Colonic mucosa (tissue), 4 donors: ENCODE measurements at regions not wholly inside any gene's neighbourhood (a gene's known extent, or its start where the extent isn't known, plus 50 kb on each side); places are given as distances from the start of the nearest gene placed in this dataset.

Experiments used
- DNase-seq: peaks from one replicate; pipeline ENCODE4 v3.0.0-alpha.2; 2020
- H3K27ac ChIP-seq: fragments of 200-600 bp; one replicate; pipeline ENCODE4 v1.8.0; 2021
- H3K27me3 ChIP-seq: fragments of 200-600 bp; one replicate; pipeline ENCODE4 v1.8.0; 2021
- H3K36me3 ChIP-seq: fragments of 200-600 bp; one replicate; pipeline ENCODE4 v1.8.0; 2021
- H3K4me1 ChIP-seq: fragments of 200-600 bp; one replicate; pipeline ENCODE4 v1.8.0; 2021; ENCODE audit warnings: mild to moderate bottlenecking
- H3K4me3 ChIP-seq: fragments of 200-600 bp; one replicate; pipeline ENCODE4 v1.8.0; 2021
- H3K9ac ChIP-seq, 2 donors: one replicate each; pipeline ENCODE4 v1.7.0; 2013; ENCODE audit warnings: control low read depth in 2 of 2, low read depth in 2 of 2, low read length in 2 of 2
- H3K9me3 ChIP-seq: fragments of 200-600 bp; one replicate; pipeline ENCODE4 v1.8.0; 2021
- CTCF ChIP-seq: fragments of 200-600 bp; IDR thresholded peaks from one replicate; pipeline ENCODE4 v1.8.0; 2022; ENCODE audit warnings: antibody characterized with exemption, mild to moderate bottlenecking
- intact Hi-C: fragments of 100-400 bp; cut with DNase I; formaldehyde crosslinking; loops from one replicate; pipeline ENCODE4 v1.14.1; 2022
- donor health status: healthy.
- donor health status: DM: no; HTN: no; CAD: no.
- donor health status: DM: no; HTN: no; CAD: no.

GRCh38 chr21:16239659-16240265, 510.0 kb downstream of the USP25 start:
- no peaks in the 10 kb centered on the region for H3K9me3 ChIP-seq
- H3K4me3 ChIP-seq, result no peak overlapping the region
- H3K36me3 ChIP-seq, result no peaks in the 10 kb centered on the region
- no peak for TF ChIP-seq CTCF
- H3K27ac ChIP-seq, result no peak overlapping the region
- DNase-seq, result no peak
- no peaks in the 10 kb centered on the region for H3K27me3 ChIP-seq
- H3K4me1 ChIP-seq, result no peaks in the 10 kb centered on the region
- intact Hi-C loops, result no loop called here
- H3K9ac ChIP-seq, result no peak overlapping the region

GRCh38 chr21:16241016-16241415, 511.2 kb downstream of the USP25 start:
- no peak overlapping the region for H3K27ac ChIP-seq
- TF ChIP-seq CTCF, result no peak
- H3K4me3 ChIP-seq, result no peak overlapping the region
- DNase-seq, result no peak
- no peaks in the 10 kb centered on the region for H3K4me1 ChIP-seq
- H3K36me3 ChIP-seq, result no peaks in the 10 kb centered on the region
- intact Hi-C loops, result no loop called here
- no peak overlapping the region for H3K9ac ChIP-seq
- H3K9me3 ChIP-seq, result no peaks in the 10 kb centered on the region
- no peaks in the 10 kb centered on the region for H3K27me3 ChIP-seq

- Histone ChIP-seq H3K9me3 (no peaks in the 10 kb centered on the region), H3K4me1 (no peaks in the 10 kb centered on the region), H3K27ac (no peak overlapping the region), H3K9ac (no peak overlapping the region), H3K4me3 (no peak overlapping the region), H3K36me3 (no peaks in the 10 kb centered on the region), H3K27me3 (no peaks in the 10 kb centered on the region)
- no peak for TF ChIP-seq CTCF
- intact Hi-C loops, result no loop called here
- no peak for DNase-seq
These were observed 511.7 kb downstream of the USP25 start for GRCh38 chr21:16241479-16241963.

GRCh38 chr21:16243396-16243795, 513.6 kb downstream of the USP25 start:
- no peaks in the 10 kb centered on the region for H3K9me3 ChIP-seq

GRCh38 chr21:16248705-16249104, 518.9 kb downstream of the USP25 start:
- Histone ChIP-seq H3K4me1 (no peaks in the 10 kb centered on the region), H3K27me3 (no peaks in the 10 kb centered on the region), H3K36me3 (no peaks in the 10 kb centered on the region), H3K9me3 (no peaks in the 10 kb centered on the region), H3K27ac (no peak overlapping the region), H3K4me3 (no peak overlapping the region), H3K9ac (no peak overlapping the region)
- no peak for DNase-seq
- intact Hi-C loops, result no loop called here
- TF ChIP-seq CTCF, result no peak

More at GRCh38 chr21:16243396-16243795, 513.6 kb downstream of the USP25 start:
- Histone ChIP-seq H3K27ac (no peak overlapping the region), H3K9ac (no peak overlapping the region), H3K4me1 (no peaks in the 10 kb centered on the region), H3K27me3 (no peaks in the 10 kb centered on the region), H3K4me3 (no peak overlapping the region), H3K36me3 (no peaks in the 10 kb centered on the region)
- intact Hi-C loops, result no loop called here
- TF ChIP-seq CTCF, result no peak
- DNase-seq, result no peak
